ENCODE measurements at regions not wholly inside any gene's neighbourhood (a gene's known extent, or its start where the extent isn't known, plus 50 kb on each side); places are given as distances from the start of the nearest gene placed in this dataset.
"Not testable (repeated sequence)": the region's sequence is repeated elsewhere in the genome, so short reads cannot be mapped to it uniquely, and the experiment has no call there.

- no peak for TF ChIP-seq CTCF (IDR thresholded peaks at IDR 0.05)
- TF ChIP-seq POLR2A (IDR thresholded peaks at IDR 0.05), result no peak
- TF ChIP-seq EP300 (IDR thresholded peaks at IDR 0.05), result no peak
- WGBS, 2 donors, result 52 to 72% methylated on average over 1 of the region's 1 CpG
- no peak for DNase-seq (ENCODE audit: low spot score in 2 of 2)
- Histone ChIP-seq H3K27me3 (no peaks in the 10 kb centered on the region), H3K4me1 (peaks cover 0 to 8% (median 0%) of the 10 kb centered on the region in 4 donors), H3K27ac (no peak overlapping the region), H3K4me3 (no peak overlapping the region), H3K9me3 (no peaks in the 10 kb centered on the region), H3K36me3 (no peaks in the 10 kb centered on the region)
These were observed 1193.3 kb upstream of the IGFBP7 start for GRCh38 chr4:58303456-58303855.

DNA sequence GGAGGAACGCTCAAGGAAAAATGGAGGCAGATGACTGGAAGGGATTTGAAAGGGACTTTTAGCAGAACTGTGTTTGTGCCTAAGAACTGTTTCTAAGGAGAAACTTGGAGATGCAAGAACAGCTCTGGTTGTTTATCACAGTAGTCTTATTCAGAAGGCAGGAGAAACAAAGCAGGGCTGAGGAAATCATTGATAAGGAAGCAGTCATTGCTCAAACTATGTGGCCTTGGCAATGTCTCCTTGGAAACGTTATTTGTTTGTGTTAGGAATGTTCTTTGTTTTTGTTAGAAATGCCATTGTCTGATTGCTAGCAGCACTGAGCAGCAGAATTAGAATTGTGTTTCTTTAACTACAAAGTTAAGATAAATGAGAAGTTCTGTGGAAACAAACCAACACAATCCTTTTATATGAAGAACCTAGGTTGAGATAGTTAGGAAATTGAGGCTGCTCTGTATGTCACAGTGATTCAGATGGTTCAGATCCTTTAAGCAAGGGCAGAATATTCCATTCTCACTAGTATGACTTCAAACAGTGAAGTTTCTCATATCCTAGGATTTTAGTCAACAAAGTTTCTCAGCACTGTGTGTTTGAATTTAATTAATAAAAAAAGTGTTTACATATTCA is 1191.3 kb upstream of the IGFBP7 start:
- no peak for TF ChIP-seq POLR2A (IDR thresholded peaks at IDR 0.05)
- TF ChIP-seq CTCF (IDR thresholded peaks at IDR 0.05), result no peak
- no peak for TF ChIP-seq EP300 (IDR thresholded peaks at IDR 0.05)
- H3K27me3 ChIP-seq, result no peaks in the 10 kb centered on the region
- no peaks in the 10 kb centered on the region for H3K9me3 ChIP-seq
- no peaks in the 10 kb centered on the region for H3K36me3 ChIP-seq
- H3K4me3 ChIP-seq, result no peak overlapping the region
- peaks cover 0 to 8% (median 0%) of the 10 kb centered on the region in 4 donors for H3K4me1 ChIP-seq
- WGBS, 2 donors, result 15 to 22% methylated on average over 2 of the region's 2 CpGs
- DNase-seq (ENCODE audit: low spot score in 2 of 2), result no peak
- H3K27ac ChIP-seq, result no peak overlapping the region

GRCh38 chr4:58286335-58286734 is 1176.2 kb upstream of the IGFBP7 start:
- no peaks in the 10 kb centered on the region for H3K27me3 ChIP-seq
- H3K9me3 ChIP-seq, result no peaks in the 10 kb centered on the region
- TF ChIP-seq POLR2A (IDR thresholded peaks at IDR 0.05) (no peak), CTCF (IDR thresholded peaks at IDR 0.05) (no peak), EP300 (IDR thresholded peaks at IDR 0.05) (no peak)
- H3K27ac ChIP-seq, result no peak overlapping the region
- H3K4me3 ChIP-seq, result no peak overlapping the region
- no peaks in the 10 kb centered on the region for H3K36me3 ChIP-seq
- no peak for DNase-seq (ENCODE audit: low spot score in 2 of 2)
- 82 to 92% methylated on average over 4 of the region's 4 CpGs for WGBS, 2 donors
- no peaks in the 10 kb centered on the region for H3K4me1 ChIP-seq

GRCh38 chr4:58280928-58281327 is 1170.7 kb upstream of the IGFBP7 start:
- not testable (repeated sequence) for H3K27ac ChIP-seq; H3K27me3 ChIP-seq; H3K36me3 ChIP-seq; DNase-seq (ENCODE audit: low spot score in 2 of 2); H3K9me3 ChIP-seq; H3K4me1 ChIP-seq; H3K4me3 ChIP-seq
- 44 to 62% methylated on average over 2 of the region's 2 CpGs for WGBS, 2 donors

DNA sequence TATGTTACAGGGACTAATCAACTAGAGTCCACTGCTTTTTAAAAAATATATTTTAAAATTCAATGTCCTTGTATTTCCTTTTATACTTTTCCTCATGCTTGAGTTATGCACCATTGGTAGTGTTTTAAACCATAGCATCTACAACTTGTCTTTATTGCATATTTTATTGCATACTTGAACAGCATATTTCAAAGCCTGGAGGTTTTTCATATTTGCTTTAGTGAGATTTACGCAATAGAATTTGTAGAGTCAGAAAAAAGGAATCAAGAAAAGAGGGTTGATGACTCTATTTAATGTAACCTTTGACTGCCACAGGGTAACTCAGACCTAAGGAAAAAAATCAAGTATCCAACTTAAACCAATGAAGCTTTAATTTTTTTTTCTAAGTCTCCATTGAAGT is 1165.7 kb upstream of the IGFBP7 start:
- WGBS, 2 donors, result 95 to 96% methylated on average over 1 of the region's 1 CpG
- no peaks in the 10 kb centered on the region for H3K9me3 ChIP-seq
- H3K4me3 ChIP-seq, result no peak overlapping the region
- TF ChIP-seq POLR2A (IDR thresholded peaks at IDR 0.05) (no peak), CTCF (IDR thresholded peaks at IDR 0.05) (no peak), EP300 (IDR thresholded peaks at IDR 0.05) (no peak)
- no peaks in the 10 kb centered on the region for H3K4me1 ChIP-seq
- H3K27ac ChIP-seq, result no peak overlapping the region
- no peak for DNase-seq (ENCODE audit: low spot score in 2 of 2)
- H3K36me3 ChIP-seq, result no peaks in the 10 kb centered on the region
- no peaks in the 10 kb centered on the region for H3K27me3 ChIP-seq

- Histone ChIP-seq H3K27ac (no peak overlapping the region), H3K9me3 (no peaks in the 10 kb centered on the region), H3K27me3 (no peaks in the 10 kb centered on the region), H3K36me3 (no peaks in the 10 kb centered on the region), H3K4me3 (no peak overlapping the region), H3K4me1 (no peaks in the 10 kb centered on the region)
- no peak for DNase-seq (ENCODE audit: low spot score in 2 of 2)
- TF ChIP-seq EP300 (IDR thresholded peaks at IDR 0.05) (no peak), POLR2A (IDR thresholded peaks at IDR 0.05) (no peak), CTCF (IDR thresholded peaks at IDR 0.05) (no peak)
- 91% methylated on average over 5 of the region's 5 CpGs for WGBS, 2 donors
These were observed 1164.4 kb upstream of the IGFBP7 start for GRCh38 chr4:58274553-58274952.
